ENCODE measurements at regions not wholly inside any gene's neighbourhood (a gene's known extent, or its start where the extent isn't known, plus 50 kb on each side); places are given as distances from the start of the nearest gene placed in this dataset.
"Not testable (repeated sequence)": the region's sequence is repeated elsewhere in the genome, so short reads cannot be mapped to it uniquely, and the experiment has no call there.

DNA sequence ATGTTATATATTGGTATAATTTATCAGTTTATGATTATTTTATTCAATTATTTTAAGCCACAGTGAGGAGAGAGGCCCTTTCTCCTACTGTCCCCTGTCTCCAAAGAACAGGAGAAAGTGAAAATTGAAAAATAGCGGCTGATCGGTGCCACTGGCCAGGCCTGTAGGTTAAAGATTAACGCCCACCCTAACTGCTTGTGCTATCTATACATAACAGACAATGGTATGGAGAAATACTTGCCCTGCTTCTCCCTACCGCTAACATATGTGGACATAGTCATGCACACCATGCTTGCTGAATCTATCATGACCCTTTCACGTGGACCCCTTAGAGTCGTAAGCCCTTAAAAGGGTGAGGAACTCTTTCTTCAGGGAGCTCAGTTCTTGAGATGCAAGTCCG, 67.5 kb downstream of the EIF1AY start:
- no peak overlapping the region for H3K27ac ChIP-seq
- TF ChIP-seq, protein P1, sequence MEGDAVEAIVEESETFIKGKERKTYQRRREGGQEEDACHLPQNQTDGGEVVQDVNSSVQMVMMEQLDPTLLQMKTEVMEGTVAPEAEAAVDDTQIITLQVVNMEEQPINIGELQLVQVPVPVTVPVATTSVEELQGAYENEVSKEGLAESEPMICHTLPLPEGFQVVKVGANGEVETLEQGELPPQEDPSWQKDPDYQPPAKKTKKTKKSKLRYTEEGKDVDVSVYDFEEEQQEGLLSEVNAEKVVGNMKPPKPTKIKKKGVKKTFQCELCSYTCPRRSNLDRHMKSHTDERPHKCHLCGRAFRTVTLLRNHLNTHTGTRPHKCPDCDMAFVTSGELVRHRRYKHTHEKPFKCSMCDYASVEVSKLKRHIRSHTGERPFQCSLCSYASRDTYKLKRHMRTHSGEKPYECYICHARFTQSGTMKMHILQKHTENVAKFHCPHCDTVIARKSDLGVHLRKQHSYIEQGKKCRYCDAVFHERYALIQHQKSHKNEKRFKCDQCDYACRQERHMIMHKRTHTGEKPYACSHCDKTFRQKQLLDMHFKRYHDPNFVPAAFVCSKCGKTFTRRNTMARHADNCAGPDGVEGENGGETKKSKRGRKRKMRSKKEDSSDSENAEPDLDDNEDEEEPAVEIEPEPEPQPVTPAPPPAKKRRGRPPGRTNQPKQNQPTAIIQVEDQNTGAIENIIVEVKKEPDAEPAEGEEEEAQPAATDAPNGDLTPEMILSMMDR (conservative IDR thresholded peaks at IDR 0.05): no peak

DNA sequence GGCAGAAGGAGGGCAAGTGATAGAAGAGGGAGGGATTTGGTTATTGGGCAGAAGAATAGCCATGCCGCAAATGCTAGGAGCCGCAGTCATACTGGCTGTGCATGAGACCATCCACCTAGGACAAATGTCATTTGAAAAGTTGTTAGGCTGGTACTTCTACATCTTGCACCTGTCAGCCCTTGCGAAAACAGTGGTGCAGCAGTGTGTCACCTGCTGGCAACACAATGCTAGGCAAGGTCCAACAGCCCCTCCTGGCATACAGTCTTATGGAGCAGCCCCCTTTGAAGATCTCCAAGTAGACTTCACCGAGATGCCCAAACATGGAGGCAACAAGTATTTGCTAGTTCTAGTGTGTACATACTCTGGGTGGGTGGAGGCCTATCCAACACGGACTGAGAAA, 72.7 kb downstream of the EIF1AY start:
- TF ChIP-seq, protein P1 (conservative IDR thresholded peaks at IDR 0.05): no peak
- H3K27ac ChIP-seq: no peak overlapping the region

DNA sequence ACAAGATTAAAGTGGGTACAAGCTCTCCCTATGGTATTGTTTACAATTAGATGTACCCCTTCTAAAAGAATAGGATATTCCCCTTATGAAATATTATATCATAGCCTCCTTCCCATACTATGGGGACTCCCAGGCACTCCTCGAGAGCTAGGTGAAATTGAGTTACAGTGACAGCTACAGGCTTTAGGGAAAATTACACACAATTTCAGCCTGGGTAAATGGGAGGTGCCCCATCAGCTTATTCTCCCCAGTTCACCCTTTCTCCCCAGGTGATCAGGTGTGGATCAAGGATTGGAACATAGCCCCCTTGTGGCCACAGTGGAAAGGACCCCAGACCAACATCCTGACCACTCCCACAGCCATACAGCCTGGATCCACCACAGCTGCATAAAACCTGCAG, 73.3 kb downstream of the EIF1AY start:
- TF ChIP-seq, protein P1 (conservative IDR thresholded peaks at IDR 0.05): peak; percentile 38
- H3K27ac ChIP-seq: not testable (repeated sequence)

DNA sequence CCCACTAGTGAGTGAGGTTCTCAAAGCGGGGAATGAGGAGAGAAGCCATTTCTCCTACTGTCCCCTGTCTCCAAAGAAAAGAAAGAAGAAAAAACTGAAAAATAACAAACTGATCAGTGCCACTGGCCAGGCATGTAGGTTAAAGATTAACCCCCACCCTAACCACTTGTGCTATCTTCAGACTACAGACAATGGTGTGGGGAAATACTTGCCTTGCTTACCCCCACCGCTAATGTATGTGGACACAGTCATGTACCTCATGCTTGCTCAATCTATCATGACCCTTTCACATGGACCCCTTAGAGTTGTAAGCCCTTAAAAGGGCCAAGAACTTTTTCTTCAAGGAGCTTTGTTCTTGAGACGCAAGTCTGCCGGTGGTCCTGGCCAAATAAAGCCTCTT, 75.9 kb downstream of the EIF1AY start:
- TF ChIP-seq, protein P1 (conservative IDR thresholded peaks at IDR 0.05): no peak

DNA sequence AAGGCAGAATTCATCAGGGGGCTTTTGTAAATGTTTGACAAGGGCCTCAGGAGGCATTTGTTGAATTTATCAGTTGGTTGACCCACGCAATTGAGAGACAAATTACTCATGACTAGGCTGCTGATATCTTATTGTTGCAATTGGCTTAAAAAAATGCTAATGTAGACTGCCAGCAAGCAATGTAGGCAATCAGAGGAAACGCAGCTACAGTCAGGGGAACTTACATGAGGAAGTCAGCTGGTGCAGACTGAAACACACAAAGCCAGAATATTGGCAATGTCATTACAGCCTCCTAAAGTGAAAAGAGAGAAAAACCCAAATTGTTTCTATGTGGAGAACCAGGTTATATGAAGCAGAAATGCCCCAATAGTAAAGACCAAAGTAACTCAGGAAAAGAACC, 83.9 kb downstream of the EIF1AY start:
- TF ChIP-seq, protein P1 (conservative IDR thresholded peaks at IDR 0.05): no peak
- no peak overlapping the region for H3K27ac ChIP-seq

More for the DNA sequence above, 75.9 kb downstream of the EIF1AY start:
- H3K27ac ChIP-seq: no peak overlapping the region

DNA sequence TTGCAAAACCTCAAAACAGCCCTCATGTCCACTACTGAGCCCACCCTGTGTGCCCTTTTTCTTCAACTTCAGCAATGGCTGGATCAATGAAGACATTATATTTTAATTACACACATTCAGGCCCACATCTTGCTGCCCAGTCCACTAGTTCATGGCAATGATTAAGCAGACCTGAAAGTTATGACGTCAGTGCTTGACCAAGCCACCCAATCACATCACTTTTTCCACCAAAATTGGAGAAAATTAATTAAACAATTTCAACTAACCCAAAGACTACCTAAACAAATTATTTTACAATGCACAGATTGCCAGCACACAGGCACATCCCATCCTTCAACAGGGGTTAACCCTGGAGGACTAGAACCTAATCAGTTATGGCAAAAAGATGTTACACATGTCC, 86.6 kb downstream of the EIF1AY start:
- TF ChIP-seq, protein P1 (conservative IDR thresholded peaks at IDR 0.05): no peak
- no peak overlapping the region for H3K27ac ChIP-seq

DNA sequence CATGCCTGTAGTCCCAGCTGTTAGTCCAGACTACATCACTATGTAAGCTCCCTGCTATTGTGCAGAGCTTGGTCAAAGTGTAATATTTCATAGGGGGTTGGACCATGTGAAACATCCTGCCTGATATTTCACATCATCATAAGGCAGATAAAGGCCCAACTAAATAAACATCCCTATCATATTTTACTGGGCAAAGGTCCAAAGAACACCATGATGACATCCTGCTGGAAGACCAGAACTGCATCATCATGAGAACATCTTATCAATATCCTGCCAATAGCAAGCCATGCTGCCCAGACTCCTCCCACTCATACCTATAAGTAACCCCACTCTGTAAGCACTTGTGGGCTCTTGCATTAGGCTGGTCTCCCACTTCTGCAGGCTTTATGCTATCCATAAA, 88.6 kb downstream of the EIF1AY start:
- TF ChIP-seq, protein P1 (conservative IDR thresholded peaks at IDR 0.05): no peak
- H3K27ac ChIP-seq: no peak overlapping the region

DNA sequence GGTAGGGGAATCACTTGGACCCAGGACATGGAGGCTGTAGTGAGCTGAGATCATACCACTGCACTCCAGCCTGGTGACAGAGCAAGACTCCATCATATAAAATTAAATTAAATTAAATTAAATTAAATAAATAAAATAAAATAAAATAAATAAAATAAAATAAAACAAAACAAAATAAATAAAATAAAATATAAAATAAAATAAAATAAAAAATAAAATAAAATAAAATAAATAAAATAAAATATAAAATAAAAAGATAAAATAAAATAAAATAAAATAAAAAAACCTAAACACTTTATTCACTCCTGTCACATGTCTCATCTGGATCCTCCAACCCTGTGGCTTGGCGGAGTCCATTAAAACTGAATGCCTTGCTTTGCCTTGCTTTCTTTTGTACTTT, 89.8 kb downstream of the EIF1AY start:
- not testable (repeated sequence) for H3K27ac ChIP-seq

All from VCaP (cell line).